ENCODE measurements at regions not wholly inside any gene's neighbourhood (a gene's known extent, or its start where the extent isn't known, plus 50 kb on each side); places are given as distances from the start of the nearest gene placed in this dataset.

DNA sequence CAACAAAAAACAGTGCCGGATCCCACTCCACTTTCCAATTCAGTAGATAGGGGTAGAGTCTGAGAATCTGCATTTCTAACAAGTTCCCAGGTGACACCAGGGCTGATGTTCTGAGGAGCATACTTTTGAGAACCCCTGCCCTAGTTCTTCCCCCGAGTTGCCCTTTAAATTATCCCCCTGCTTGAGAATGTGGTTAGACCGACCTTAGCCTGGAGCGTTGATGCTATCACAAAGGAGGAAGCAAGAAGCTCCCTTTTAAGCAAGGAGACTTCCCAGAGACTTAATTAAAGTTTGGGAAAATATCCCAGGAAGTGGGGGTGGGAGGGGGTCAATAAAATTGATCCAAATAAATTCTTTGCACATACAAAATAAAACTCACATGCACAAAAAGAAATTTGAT, 485.9 kb downstream of the SMARCA1 start:
- Histone ChIP-seq H3K79me2 (ENCODE audit: control insufficient read depth, insufficient read depth, low read length) (no peaks in the 10 kb centered on the region), H3K9me1 (ENCODE audit: control insufficient read depth, extremely low read depth, insufficient read depth, low read length) (no peaks in the 10 kb centered on the region), H3K9ac (ENCODE audit: control insufficient read depth, extremely low read depth, insufficient read depth, low read length) (no peak overlapping the region), H2AFZ (ENCODE audit: control insufficient read depth, low read length) (no peak overlapping the region), H3K4me1 (ENCODE audit: control insufficient read depth, extremely low read depth, insufficient read depth, low read length) (no peaks in the 10 kb centered on the region), H4K20me1 (ENCODE audit: control insufficient read depth, extremely low read depth, insufficient read depth, low read length) (no peaks in the 10 kb centered on the region), H3K36me3 (ENCODE audit: control insufficient read depth in 2 of 2, extremely low read depth in 1 of 2, insufficient read depth in 2 of 2, low read length in 2 of 2) (no peaks in the 10 kb centered on the region), H3K4me3 (ENCODE audit: control insufficient read depth in 2 of 3, extremely low read depth in 1 of 3, insufficient read depth in 2 of 3, low read depth in 1 of 3, low read length in 3 of 3) (no peak overlapping the region), H3K9me3 (ENCODE audit: control insufficient read depth, low read depth, low read length) (peaks cover 2% of the 10 kb centered on the region), H3K4me2 (ENCODE audit: control insufficient read depth, extremely low read depth, insufficient read depth, low read depth, low read length) (no peak overlapping the region), H3K27me3 (ENCODE audit: control insufficient read depth, extremely low read depth, insufficient read depth, low read length) (no peaks in the 10 kb centered on the region), H3K27ac (ENCODE audit: control insufficient read depth, insufficient read depth, low read length) (no peak overlapping the region)
- no peak for TF ChIP-seq EZH2 (IDR thresholded peaks at IDR 0.05; ENCODE audit: low read length)
- TF ChIP-seq, protein P1, sequence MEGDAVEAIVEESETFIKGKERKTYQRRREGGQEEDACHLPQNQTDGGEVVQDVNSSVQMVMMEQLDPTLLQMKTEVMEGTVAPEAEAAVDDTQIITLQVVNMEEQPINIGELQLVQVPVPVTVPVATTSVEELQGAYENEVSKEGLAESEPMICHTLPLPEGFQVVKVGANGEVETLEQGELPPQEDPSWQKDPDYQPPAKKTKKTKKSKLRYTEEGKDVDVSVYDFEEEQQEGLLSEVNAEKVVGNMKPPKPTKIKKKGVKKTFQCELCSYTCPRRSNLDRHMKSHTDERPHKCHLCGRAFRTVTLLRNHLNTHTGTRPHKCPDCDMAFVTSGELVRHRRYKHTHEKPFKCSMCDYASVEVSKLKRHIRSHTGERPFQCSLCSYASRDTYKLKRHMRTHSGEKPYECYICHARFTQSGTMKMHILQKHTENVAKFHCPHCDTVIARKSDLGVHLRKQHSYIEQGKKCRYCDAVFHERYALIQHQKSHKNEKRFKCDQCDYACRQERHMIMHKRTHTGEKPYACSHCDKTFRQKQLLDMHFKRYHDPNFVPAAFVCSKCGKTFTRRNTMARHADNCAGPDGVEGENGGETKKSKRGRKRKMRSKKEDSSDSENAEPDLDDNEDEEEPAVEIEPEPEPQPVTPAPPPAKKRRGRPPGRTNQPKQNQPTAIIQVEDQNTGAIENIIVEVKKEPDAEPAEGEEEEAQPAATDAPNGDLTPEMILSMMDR (optimal IDR thresholded peaks at IDR 0.05 in 1 of 3, IDR thresholded peaks at IDR 0.05 in 1 of 3, conservative IDR thresholded peaks at IDR 0.05 in 1 of 3; ENCODE audit: extremely low read depth in 1 of 3, insufficient read depth in 2 of 3, low read length in 3 of 3) = no peak
- FAIRE-seq (no peak), DNase-seq (ENCODE audit: low read depth, low spot score) (no peak)
- dilution Hi-C loops (cut with MboI; ENCODE audit: extremely low pct_ligation_motif_present, low sequenced_read_pairs) = no loop called here

DNA sequence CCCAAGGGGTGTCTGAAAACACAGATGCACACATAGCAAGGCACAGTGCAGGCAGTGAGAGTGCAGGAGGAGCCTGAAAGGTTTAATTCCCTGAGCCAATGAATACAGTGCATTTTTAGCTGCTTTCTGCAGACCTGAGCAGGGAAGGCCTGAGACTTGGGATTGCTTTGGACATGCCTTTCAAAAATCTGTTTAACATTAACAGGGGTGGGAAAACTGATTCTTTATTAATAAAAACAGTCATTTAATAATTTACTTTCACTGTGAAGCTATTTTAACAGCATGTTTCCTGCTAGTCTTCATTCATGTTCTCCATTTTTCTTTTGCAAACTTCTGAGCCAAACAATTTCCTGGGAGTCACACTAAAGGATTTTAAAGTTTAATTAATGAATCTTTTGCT, 488.1 kb downstream of the SMARCA1 start:
- no peak overlapping the region for H3K9ac ChIP-seq (ENCODE audit: control insufficient read depth, extremely low read depth, insufficient read depth, low read length)
- FAIRE-seq (no peak), DNase-seq (ENCODE audit: low read depth, low spot score) (no peak)
- H3K79me2 ChIP-seq (ENCODE audit: control insufficient read depth, insufficient read depth, low read length) = no peaks in the 10 kb centered on the region
- no peaks in the 10 kb centered on the region for H3K4me1 ChIP-seq (ENCODE audit: control insufficient read depth, extremely low read depth, insufficient read depth, low read length)
- no peak overlapping the region for H3K4me3 ChIP-seq (ENCODE audit: control insufficient read depth in 2 of 3, extremely low read depth in 1 of 3, insufficient read depth in 2 of 3, low read depth in 1 of 3, low read length in 3 of 3)
- H3K9me1 ChIP-seq (ENCODE audit: control insufficient read depth, extremely low read depth, insufficient read depth, low read length) = no peaks in the 10 kb centered on the region
- no peaks in the 10 kb centered on the region for H4K20me1 ChIP-seq (ENCODE audit: control insufficient read depth, extremely low read depth, insufficient read depth, low read length)
- no peaks in the 10 kb centered on the region for H3K27me3 ChIP-seq (ENCODE audit: control insufficient read depth, extremely low read depth, insufficient read depth, low read length)
- no peaks in the 10 kb centered on the region for H3K36me3 ChIP-seq (ENCODE audit: control insufficient read depth in 2 of 2, extremely low read depth in 1 of 2, insufficient read depth in 2 of 2, low read length in 2 of 2)
- no peak overlapping the region for H2AFZ ChIP-seq (ENCODE audit: control insufficient read depth, low read length)
- dilution Hi-C loops (cut with MboI; ENCODE audit: extremely low pct_ligation_motif_present, low sequenced_read_pairs) = no loop called here
- TF ChIP-seq, protein P1 (optimal IDR thresholded peaks at IDR 0.05 in 1 of 3, IDR thresholded peaks at IDR 0.05 in 1 of 3, conservative IDR thresholded peaks at IDR 0.05 in 1 of 3; ENCODE audit: extremely low read depth in 1 of 3, insufficient read depth in 2 of 3, low read length in 3 of 3) = no peak
- TF ChIP-seq EZH2 (IDR thresholded peaks at IDR 0.05; ENCODE audit: low read length) = no peak
- H3K27ac ChIP-seq (ENCODE audit: control insufficient read depth, insufficient read depth, low read length) = no peak overlapping the region
- H3K9me3 ChIP-seq (ENCODE audit: control insufficient read depth, low read depth, low read length) = no peaks in the 10 kb centered on the region
- H3K4me2 ChIP-seq (ENCODE audit: control insufficient read depth, extremely low read depth, insufficient read depth, low read depth, low read length) = no peak overlapping the region

Measured in keratinocyte (primary cell).